K562 (cell line): ENCODE measurements at regions not wholly inside any gene's neighbourhood (a gene's known extent, or its start where the extent isn't known, plus 50 kb on each side); places are given as distances from the start of the nearest gene placed in this dataset.

ENCODE experiments used
- ARID2 ChIP-seq: fragments of 450-650 bp; IDR thresholded peaks from 2 replicates; pipeline ENCODE4 v1.6.1; 2017; ENCODE audit warnings: antibody characterized with exemption, mild to moderate bottlenecking
- BHLHE40 ChIP-seq: IDR thresholded peaks from 2 replicates; pipeline ENCODE4 v1.6.1; 2011; ENCODE audit warnings: low read length, improper control_type of control experiment
- CTCF ChIP-seq, 3 experiments: IDR thresholded peaks in 2 of 3; conservative IDR thresholded peaks in 1 of 3; 2 replicates each; pipeline ENCODE4 v1.5.1; 2011 to 2012; ENCODE audit warnings: low read length in 3 of 3, mild to moderate bottlenecking in 3 of 3, control low read depth in 2 of 3, improper control_type of control experiment in 1 of 3, inconsistent platforms in 1 of 3, low read depth in 1 of 3, mixed read lengths in 1 of 3, moderate library complexity in 1 of 3; ENCODE audit not compliant: insufficient read depth in 2 of 3
- E2F5 ChIP-seq: sonication (generic); formaldehyde crosslinking; IDR thresholded peaks from 2 replicates; pipeline ENCODE4 v1.8.0; 2022; ENCODE audit warnings: mild to moderate bottlenecking, missing genetic modification reagents
- FOS ChIP-seq: IDR thresholded peaks from 3 replicates; pipeline ENCODE4 v1.6.1; 2011; ENCODE audit not compliant: insufficient read length; ENCODE audit errors: extremely low read depth
- JUND ChIP-seq, 2 experiments: IDR thresholded peaks; 2 replicates in 1 of 2; 3 replicates in 1 of 2; pipeline ENCODE4 v1.6.1; 2011; ENCODE audit warnings: borderline replicate concordance in 2 of 2, low read depth in 2 of 2, low read length in 2 of 2, improper control_type of control experiment in 1 of 2, missing biosample characterization in 1 of 2, missing genetic modification characterization in 1 of 2, missing genetic modification reagents in 1 of 2
- POLR2A ChIP-seq: fragments of 450-650 bp; conservative IDR thresholded peaks from 2 replicates; pipeline ENCODE4 v1.6.1; 2016
- POLR2AphosphoS5 ChIP-seq: IDR thresholded peaks from 2 replicates; pipeline ENCODE4 v1.6.1; 2011; ENCODE audit warnings: mild to moderate bottlenecking, low read depth, low read length, moderate library complexity; ENCODE audit not compliant: control insufficient read depth, insufficient read depth
- POLR3A ChIP-seq: IDR thresholded peaks from 2 replicates; pipeline ENCODE4 v1.6.1; 2011; ENCODE audit warnings: borderline replicate concordance, mild to moderate bottlenecking, moderate library complexity; ENCODE audit not compliant: insufficient read length, insufficient read depth; ENCODE audit errors: extremely low read depth
- RAD21 ChIP-seq, 2 experiments: fragments of 250-450 bp in 1 of 2; fragments of 450-650 bp in 1 of 2; sonication (Bioruptor Pico) in 1 of 2; formaldehyde crosslinking in 1 of 2; IDR thresholded peaks in 1 of 2; conservative IDR thresholded peaks in 1 of 2; 2 replicates each; pipeline versions ENCODE4 v1.4.0 to v1.8.0; 2020 to 2022; ENCODE audit warnings: mild to moderate bottlenecking in 2 of 2, moderate library complexity in 1 of 2
- SMARCA5 ChIP-seq: fragments of 450-650 bp; IDR thresholded peaks from 2 replicates; pipeline ENCODE4 v1.6.1; 2016

- TF ChIP-seq CTCF (IDR thresholded peaks at IDR 0.05 in 2 of 3, conservative IDR thresholded peaks at IDR 0.05 in 1 of 3; ENCODE audit: insufficient read depth in 2 of 3, low read depth in 1 of 3, low read length in 3 of 3) = no peak
- no peak for TF ChIP-seq E2F5 (CRISPR knock-in tag)
- TF ChIP-seq BHLHE40 = no peak
- no peak for TF ChIP-seq RAD21 (CRISPR knock-in tag; conservative IDR thresholded peaks at IDR 0.05 in 1 of 2, IDR thresholded peaks at IDR 0.05 in 1 of 2)
- TF ChIP-seq JUND (IDR thresholded peaks at IDR 0.05; ENCODE audit: borderline replicate concordance, low read depth, low read length) = no peak
- TF ChIP-seq JUND (tag; IDR thresholded peaks at IDR 0.05; ENCODE audit: borderline replicate concordance, low read depth, low read length) = no peak
- TF ChIP-seq POLR3A = no peak
- TF ChIP-seq SMARCA5 = no peak
- no peak for TF ChIP-seq ARID2
- no peak for TF ChIP-seq POLR2A
- no peak for TF ChIP-seq POLR2AphosphoS5
- no peak for TF ChIP-seq FOS
Measured at GRCh38 chr2:67225287-67225973, 171.7 kb upstream of the ETAA1 start.
